HG03097 (cell line): ENCODE measurements at regions not wholly inside any gene's neighbourhood (a gene's known extent, or its start where the extent isn't known, plus 50 kb on each side); places are given as distances from the start of the nearest gene placed in this dataset.

Source experiments
- ATAC-seq: cut with Tn5 transposase; IDR thresholded peaks from one replicate; pipeline ENCODE4 v1.9.1; 2021; ENCODE audit not compliant: unreplicated experiment, low FRiP score

- no peak for ATAC-seq
Measured at GRCh38 chr2:18467749-18468360, 92.6 kb downstream of the RDH14 start.

GRCh38 chr2:18465979-18466378, 94.5 kb downstream of the RDH14 start:
- no peak for ATAC-seq

GRCh38 chr2:18464913-18465312, 95.5 kb downstream of the RDH14 start:
- ATAC-seq, result no peak

GRCh38 chr2:18456026-18456425, 104.4 kb downstream of the RDH14 start:
- ATAC-seq, result no peak

GRCh38 chr2:18455236-18455862, 105.1 kb downstream of the RDH14 start:
- ATAC-seq, result no peak

- no peak for ATAC-seq
Measured at GRCh38 chr2:18454692-18455235, 105.7 kb downstream of the RDH14 start.

GRCh38 chr2:18446715-18447114, 113.7 kb downstream of the RDH14 start:
- no peak for ATAC-seq

- no peak for ATAC-seq
Measured at GRCh38 chr2:18445433-18446320, 114.8 kb downstream of the RDH14 start.

GRCh38 chr2:18444806-18445205, 115.6 kb downstream of the RDH14 start:
- no peak for ATAC-seq

- no peak for ATAC-seq
Measured at GRCh38 chr2:18441583-18441982, 118.9 kb downstream of the RDH14 start.

GRCh38 chr2:18440777-18441176, 119.7 kb downstream of the RDH14 start:
- no peak for ATAC-seq

- no peak for ATAC-seq
Measured at GRCh38 chr2:18440141-18440661, 120.3 kb downstream of the RDH14 start.

GRCh38 chr2:18439716-18440115, 120.7 kb downstream of the RDH14 start:
- ATAC-seq, result no peak

- no peak for ATAC-seq
Measured at GRCh38 chr2:18437909-18438308, 122.5 kb downstream of the RDH14 start.

- no peak for ATAC-seq
Measured at GRCh38 chr2:18436503-18437005, 123.9 kb downstream of the RDH14 start.

GRCh38 chr2:18435426-18436037, 124.9 kb downstream of the RDH14 start:
- ATAC-seq, result no peak

GRCh38 chr2:18433872-18434271, 126.6 kb downstream of the RDH14 start:
- ATAC-seq, result no peak

- no peak for ATAC-seq
Measured at GRCh38 chr2:18432999-18433398, 127.5 kb downstream of the RDH14 start.

- no peak for ATAC-seq
Measured at GRCh38 chr2:18430996-18431748, 129.3 kb downstream of the RDH14 start.

- ATAC-seq, result no peak
Measured at GRCh38 chr2:18428516-18428915, 131.9 kb downstream of the RDH14 start.
